Spinal cord (tissue), 9 donors: ENCODE measurements at regions not wholly inside any gene's neighbourhood (a gene's known extent, or its start where the extent isn't known, plus 50 kb on each side); places are given as distances from the start of the nearest gene placed in this dataset.

Experiments
- DNase-seq, 6 donors: peaks; one replicate each; pipeline versions ENCODE4 v3.0.0 to v3.0.0-alpha.2; 2013 to 2015; ENCODE audit warnings: low spot score in 6 of 6, low read depth in 4 of 6
- H3K27ac ChIP-seq: one replicate; pipeline ENCODE4 v1.5.1; 2013; ENCODE audit warnings: low read depth, low read length, control low read depth
- H3K27me3 ChIP-seq: one replicate; pipeline ENCODE4 v1.6.1; 2013; ENCODE audit warnings: low read length; ENCODE audit not compliant: control insufficient read depth, insufficient read depth
- H3K36me3 ChIP-seq: one replicate; pipeline ENCODE4 v1.6.1; 2013; ENCODE audit warnings: low read length; ENCODE audit not compliant: control insufficient read depth, insufficient read depth
- H3K4me1 ChIP-seq: one replicate; pipeline ENCODE4 v1.6.1; 2013; ENCODE audit warnings: low read length; ENCODE audit not compliant: control insufficient read depth, insufficient read depth
- H3K4me3 ChIP-seq: one replicate; pipeline ENCODE4 v1.5.1; 2013; ENCODE audit warnings: low read depth, low read length, control low read depth
- H3K9me3 ChIP-seq: one replicate; pipeline ENCODE4 v1.6.1; 2013; ENCODE audit warnings: low read length; ENCODE audit not compliant: control insufficient read depth, insufficient read depth
- WGBS: methylation state at CpG from one replicate; pipeline ENCODE4 v1.1.5; 2013; ENCODE audit warnings: missing lambda C conversion rate; ENCODE audit not compliant: insufficient coverage; 5-methylcytosine and 5-hydroxymethylcytosine counted together
- donor health status: healthy.

- H3K4me1 ChIP-seq, result peaks cover 9% of the 10 kb centered on the region
- DNase-seq, result no peak
- H3K27me3 ChIP-seq, result no peaks in the 10 kb centered on the region
- 94% methylated on average over 16 of the region's 18 CpGs for WGBS
- H3K9me3 ChIP-seq, result no peaks in the 10 kb centered on the region
- H3K4me3 ChIP-seq, result no peak overlapping the region
- H3K36me3 ChIP-seq, result no peaks in the 10 kb centered on the region
- no peak overlapping the region for H3K27ac ChIP-seq
Measured at GRCh38 chr16:87552072-87552718, 50.1 kb upstream of the JPH3 start.

DNA sequence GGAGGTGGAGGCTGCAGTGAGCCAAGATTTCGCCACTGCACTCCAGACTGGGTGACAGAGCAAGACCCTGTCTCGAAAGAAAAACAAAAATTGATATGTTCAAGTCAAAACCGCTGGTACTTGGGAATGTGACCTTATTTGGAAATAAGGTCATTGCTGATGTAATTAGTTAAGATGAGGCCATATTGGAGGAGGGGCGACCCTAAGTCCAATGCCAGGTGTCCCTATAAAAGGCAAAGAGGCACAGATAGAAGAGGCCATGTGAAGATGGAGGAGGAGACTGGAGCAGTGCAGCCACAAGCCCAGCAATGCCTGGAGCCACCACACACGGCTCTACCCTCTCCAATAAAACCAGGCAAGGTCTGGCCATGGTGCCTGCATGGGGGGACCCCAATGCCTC lies 50.8 kb upstream of the JPH3 start:
- Histone ChIP-seq H3K27ac (no peak overlapping the region), H3K4me3 (no peak overlapping the region), H3K36me3 (no peaks in the 10 kb centered on the region), H3K27me3 (no peaks in the 10 kb centered on the region), H3K9me3 (no peaks in the 10 kb centered on the region), H3K4me1 (peaks cover 9% of the 10 kb centered on the region)
- WGBS, result 87% methylated on average over 4 of the region's 5 CpGs
- DNase-seq, result no peak

- DNase-seq, result peak in 1 of 6 donors; percentile 31
- Histone ChIP-seq H3K27ac (no peak overlapping the region), H3K4me1 (peaks cover 9% of the 10 kb centered on the region), H3K27me3 (no peaks in the 10 kb centered on the region), H3K36me3 (no peaks in the 10 kb centered on the region), H3K4me3 (no peak overlapping the region), H3K9me3 (no peaks in the 10 kb centered on the region)
- WGBS, result 56% methylated on average over 27 of the region's 28 CpGs
Measured at GRCh38 chr16:87550495-87550961, 51.8 kb upstream of the JPH3 start.

GRCh38 chr16:87549627-87550494 lies 52.4 kb upstream of the JPH3 start:
- DNase-seq, result no peak
- no peak overlapping the region for H3K27ac ChIP-seq
- H3K4me1 ChIP-seq, result peaks cover 9% of the 10 kb centered on the region
- whole genome bisulfite sequencing, result 85% methylated on average over 34 of the region's 34 CpGs
- no peaks in the 10 kb centered on the region for H3K36me3 ChIP-seq
- no peak overlapping the region for H3K4me3 ChIP-seq
- H3K9me3 ChIP-seq, result no peaks in the 10 kb centered on the region
- H3K27me3 ChIP-seq, result no peaks in the 10 kb centered on the region

DNA sequence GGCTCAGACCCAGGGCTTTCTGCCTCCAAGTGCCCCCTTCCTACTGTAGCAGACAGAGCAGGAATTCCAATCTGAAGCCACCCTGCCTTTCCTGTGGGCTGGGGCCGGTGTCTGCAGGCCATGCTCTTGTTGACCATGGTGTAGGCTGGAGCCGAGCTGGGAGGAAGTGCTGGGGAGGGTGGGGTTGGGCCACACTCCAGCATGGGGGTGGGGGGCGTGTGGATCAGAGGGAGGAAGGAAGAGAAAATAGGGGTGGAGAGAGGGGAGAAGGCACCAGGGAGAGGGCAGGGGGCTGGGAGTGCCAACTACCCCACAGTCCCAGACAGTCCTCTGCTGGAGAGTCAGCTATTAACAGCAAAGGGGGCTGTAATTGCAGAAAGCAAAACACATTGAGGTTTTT lies 54.3 kb upstream of the JPH3 start:
- Histone ChIP-seq H3K4me3 (no peak overlapping the region), H3K36me3 (no peaks in the 10 kb centered on the region), H3K27me3 (no peaks in the 10 kb centered on the region), H3K9me3 (no peaks in the 10 kb centered on the region), H3K27ac (no peak overlapping the region), H3K4me1 (peaks cover 15% of the 10 kb centered on the region)
- no peak for DNase-seq
- 46% methylated on average over 2 of the region's 3 CpGs for WGBS

- 82% methylated on average over 20 of the region's 28 CpGs for WGBS
- no peak for DNase-seq
- H3K27me3 ChIP-seq, result no peaks in the 10 kb centered on the region
Measured at GRCh38 chr16:87543436-87544191, 50.8 kb upstream of the ZCCHC14 start.

DNA sequence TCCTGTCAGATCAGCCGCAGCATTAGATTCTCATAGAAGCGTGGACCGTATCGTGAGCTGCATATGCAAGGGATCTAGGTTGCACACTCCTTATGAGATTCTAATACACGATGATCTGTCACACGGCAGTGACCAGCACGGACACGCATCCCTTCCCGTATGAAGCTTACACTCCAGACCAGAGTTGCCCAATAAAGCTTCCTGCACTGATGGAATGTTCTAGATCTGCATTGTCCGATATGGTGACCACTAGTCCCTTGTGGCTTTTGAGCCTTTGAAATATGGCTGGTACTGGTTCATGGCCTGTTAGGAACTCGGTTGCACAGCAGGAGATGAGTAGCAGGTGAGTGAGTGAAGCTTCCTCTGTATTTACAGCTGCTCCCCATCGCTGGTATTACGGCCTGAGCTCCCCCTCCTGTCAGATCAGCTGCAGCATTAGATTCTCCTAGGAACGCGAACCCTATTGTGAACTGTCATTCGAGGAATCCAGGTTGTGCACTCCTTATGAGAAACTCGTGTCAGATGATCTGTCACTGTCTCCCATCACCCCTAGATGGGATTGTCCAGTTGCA lies 49.8 kb upstream of the ZCCHC14 start:
- no peak overlapping the region for H3K27ac ChIP-seq
- 63% methylated on average over 16 of the region's 17 CpGs for WGBS
- DNase-seq, result peak in 1 of 6 donors; percentile 42
- no peaks in the 10 kb centered on the region for H3K9me3 ChIP-seq
- peaks cover 34% of the 10 kb centered on the region for H3K4me1 ChIP-seq
- H3K27me3 ChIP-seq, result no peaks in the 10 kb centered on the region
- no peaks in the 10 kb centered on the region for H3K36me3 ChIP-seq
- no peak overlapping the region for H3K4me3 ChIP-seq

More at GRCh38 chr16:87543436-87544191, 50.8 kb upstream of the ZCCHC14 start:
- Histone ChIP-seq H3K4me1 (peaks cover 34% of the 10 kb centered on the region), H3K9me3 (no peaks in the 10 kb centered on the region), H3K27ac (no peak overlapping the region), H3K36me3 (no peaks in the 10 kb centered on the region), H3K4me3 (no peak overlapping the region)
